ENCODE measurements at regions not wholly inside any gene's neighbourhood (a gene's known extent, or its start where the extent isn't known, plus 50 kb on each side); places are given as distances from the start of the nearest gene placed in this dataset.

GRCh38 chr12:22916241-22916640 lies 291.3 kb downstream of the ETNK1 start:
- DNase-seq: no peak

GRCh38 chr12:22916815-22917214 lies 291.8 kb downstream of the ETNK1 start:
- DNase-seq: no peak

GRCh38 chr12:22919883-22920282 lies 294.9 kb downstream of the ETNK1 start:
- DNase-seq: no peak

- no peak for DNase-seq
Measured at GRCh38 chr12:22923768-22924167, 298.8 kb downstream of the ETNK1 start.

- no peak for DNase-seq
Measured at GRCh38 chr12:22924391-22924790, 299.4 kb downstream of the ETNK1 start.

- DNase-seq: no peak
Measured at GRCh38 chr12:22925623-22926022, 300.7 kb downstream of the ETNK1 start.

- no peak for DNase-seq
Measured at GRCh38 chr12:22932431-22932830, 307.5 kb downstream of the ETNK1 start.

- DNase-seq: no peak
Measured at GRCh38 chr12:22935090-22935489, 310.1 kb downstream of the ETNK1 start.

GRCh38 chr12:22935501-22935900 lies 310.5 kb downstream of the ETNK1 start:
- DNase-seq: no peak

- no peak for DNase-seq
Measured at GRCh38 chr12:22938323-22938722, 313.4 kb downstream of the ETNK1 start.

GRCh38 chr12:22951206-22951605 lies 326.2 kb downstream of the ETNK1 start:
- DNase-seq: no peak

GRCh38 chr12:22956690-22957089 lies 331.7 kb downstream of the ETNK1 start:
- no peak for DNase-seq

GRCh38 chr12:22967171-22967570 lies 342.2 kb downstream of the ETNK1 start:
- DNase-seq: no peak

GRCh38 chr12:22969521-22969920 lies 344.6 kb downstream of the ETNK1 start:
- DNase-seq: no peak

- no peak for DNase-seq
Measured at GRCh38 chr12:22971247-22971646, 346.3 kb downstream of the ETNK1 start.

GRCh38 chr12:22971701-22972191 lies 346.8 kb downstream of the ETNK1 start:
- DNase-seq: peak; percentile 22

- peak; percentile 93 for DNase-seq
Measured at GRCh38 chr12:22974865-22975264, 349.9 kb downstream of the ETNK1 start.

GRCh38 chr12:22978962-22979361 lies 354.0 kb downstream of the ETNK1 start:
- peak; percentile 96 for DNase-seq

GRCh38 chr12:22979854-22980469 lies 355.0 kb downstream of the ETNK1 start:
- DNase-seq: no peak

- DNase-seq: peak; percentile 34
Measured at GRCh38 chr12:22981711-22982110, 356.7 kb downstream of the ETNK1 start.

- DNase-seq: no peak
Measured at GRCh38 chr12:22982635-22983034, 357.7 kb downstream of the ETNK1 start.

- peak; percentile 38 for DNase-seq
Measured at GRCh38 chr12:22986997-22987396, 362.0 kb downstream of the ETNK1 start.

GRCh38 chr12:22990501-22990900 lies 365.5 kb downstream of the ETNK1 start:
- no peak for DNase-seq

- DNase-seq: no peak
Measured at GRCh38 chr12:22991250-22991844, 366.4 kb downstream of the ETNK1 start.

Data from fibroblast of skin of right biceps (primary cell).